Islet of Langerhans (tissue), 1 donor: ENCODE measurements at regions not wholly inside any gene's neighbourhood (a gene's known extent, or its start where the extent isn't known, plus 50 kb on each side); places are given as distances from the start of the nearest gene placed in this dataset.

Experiments
- FAIRE-seq: peaks from one replicate; lab custom pipeline; 2011; peaks lifted over from hg19 to GRCh38; lab: Jason Lieb, UNC

DNA sequence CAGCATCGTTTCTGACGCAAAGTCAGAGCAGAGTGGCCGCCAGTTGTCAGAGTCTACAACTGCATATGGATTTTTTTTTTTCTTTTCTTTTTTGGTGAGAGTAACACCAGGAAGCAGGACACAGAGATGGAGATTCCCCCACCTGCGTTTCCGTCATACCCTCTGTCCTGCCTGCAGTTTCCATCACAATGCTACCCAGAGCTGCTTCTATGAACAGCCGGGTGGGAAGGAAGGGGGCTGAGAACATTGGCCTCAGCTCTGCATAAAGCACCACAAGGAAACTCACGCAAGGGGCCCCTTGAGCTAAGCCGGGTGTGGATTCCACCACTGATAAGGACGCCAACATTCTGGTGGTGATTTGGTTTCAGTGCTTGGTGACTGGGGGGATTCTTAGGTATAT is 183.5 kb upstream of the AFDN start:
- FAIRE-seq: no peak

DNA sequence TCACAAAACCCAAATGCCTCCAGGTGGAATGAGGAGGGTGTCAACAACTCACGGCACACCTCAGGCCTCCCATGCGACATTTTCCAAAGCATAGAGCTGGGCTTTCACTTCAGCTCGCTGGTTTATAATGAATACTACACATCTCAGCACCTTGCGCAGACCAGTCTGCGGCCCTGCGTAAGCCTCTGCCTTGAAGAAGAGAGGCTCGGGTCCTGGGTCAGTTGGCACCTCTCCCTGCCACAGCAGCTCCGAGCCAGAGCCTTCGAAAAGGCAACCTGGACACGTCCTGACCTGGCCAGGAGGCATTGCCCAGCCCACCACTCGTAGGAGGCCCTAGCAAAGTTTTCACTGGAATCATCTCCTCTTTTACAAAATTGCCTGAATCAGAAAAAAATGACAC is 183.0 kb upstream of the AFDN start:
- no peak for FAIRE-seq

DNA sequence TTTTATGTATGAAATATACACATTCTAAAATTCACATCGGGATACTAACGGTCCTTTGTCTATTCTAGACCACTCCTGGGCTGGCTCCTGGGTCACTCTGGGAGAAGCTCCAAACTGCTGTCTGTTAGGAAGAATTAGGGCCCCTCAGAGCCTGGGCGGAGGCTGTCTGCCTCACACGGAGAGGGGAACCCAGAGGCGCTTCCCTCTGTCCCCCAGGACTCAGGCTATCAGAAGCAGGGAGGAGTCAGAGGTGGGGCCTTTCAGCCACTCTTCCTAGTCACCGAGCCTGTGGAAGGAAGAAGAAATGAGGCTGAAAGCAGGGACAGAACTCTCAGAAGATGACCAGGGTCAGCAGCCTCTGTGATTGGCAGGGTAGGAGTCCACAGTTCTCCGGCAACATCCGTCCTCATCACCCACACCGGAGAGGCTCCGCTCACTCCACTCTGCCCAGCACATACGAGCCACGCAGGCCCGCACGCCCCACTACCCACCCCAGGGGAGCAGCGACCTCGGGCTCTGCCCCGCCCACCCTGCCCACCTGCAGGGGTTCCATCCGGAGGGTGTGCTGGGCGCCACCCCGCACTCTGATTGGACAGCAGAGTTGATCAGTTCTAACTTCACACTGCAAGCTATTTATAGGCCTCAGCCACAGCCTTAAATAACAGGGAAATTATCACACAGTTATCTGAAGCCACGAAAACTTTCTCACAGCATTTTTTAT is 182.1 kb upstream of the AFDN start:
- no peak for FAIRE-seq

DNA sequence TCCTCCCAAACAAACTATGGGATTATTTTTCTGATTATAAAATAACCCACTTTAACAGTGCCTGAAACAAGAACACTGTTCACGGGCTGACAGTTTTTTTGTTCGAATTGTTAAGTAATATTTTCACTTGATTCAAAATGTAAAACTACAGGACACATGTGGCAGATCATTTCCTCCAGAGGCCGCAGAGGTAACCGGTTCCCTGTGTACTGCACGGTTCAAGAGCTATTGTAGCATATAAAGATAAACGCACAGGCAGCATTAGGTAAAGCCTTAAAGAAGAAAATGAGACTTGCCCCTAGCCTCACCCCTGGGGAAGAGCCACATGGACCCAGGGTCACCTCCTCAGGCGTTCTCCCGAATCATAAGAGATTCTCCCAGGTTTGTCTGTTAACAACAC is 181.3 kb upstream of the AFDN start:
- no peak for FAIRE-seq

DNA sequence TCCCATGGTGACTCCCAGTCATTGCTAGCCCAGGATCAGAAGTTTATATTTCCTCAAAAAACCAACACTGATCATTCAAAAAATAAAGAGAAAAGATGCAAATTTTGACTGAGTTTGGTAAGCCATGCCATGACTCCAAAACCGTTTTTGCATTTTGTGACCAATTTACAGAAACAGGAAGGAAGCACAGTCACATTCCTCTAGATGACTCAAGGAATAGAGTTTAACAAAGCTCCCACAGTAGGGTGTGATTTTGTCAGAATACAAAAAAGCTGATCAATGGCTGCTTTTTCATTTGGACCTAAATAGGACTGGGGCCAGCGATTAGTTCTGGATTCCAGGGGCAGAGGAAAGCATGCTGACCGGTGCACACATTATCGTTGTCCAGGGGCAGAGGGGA is 179.4 kb upstream of the AFDN start:
- FAIRE-seq: no peak

DNA sequence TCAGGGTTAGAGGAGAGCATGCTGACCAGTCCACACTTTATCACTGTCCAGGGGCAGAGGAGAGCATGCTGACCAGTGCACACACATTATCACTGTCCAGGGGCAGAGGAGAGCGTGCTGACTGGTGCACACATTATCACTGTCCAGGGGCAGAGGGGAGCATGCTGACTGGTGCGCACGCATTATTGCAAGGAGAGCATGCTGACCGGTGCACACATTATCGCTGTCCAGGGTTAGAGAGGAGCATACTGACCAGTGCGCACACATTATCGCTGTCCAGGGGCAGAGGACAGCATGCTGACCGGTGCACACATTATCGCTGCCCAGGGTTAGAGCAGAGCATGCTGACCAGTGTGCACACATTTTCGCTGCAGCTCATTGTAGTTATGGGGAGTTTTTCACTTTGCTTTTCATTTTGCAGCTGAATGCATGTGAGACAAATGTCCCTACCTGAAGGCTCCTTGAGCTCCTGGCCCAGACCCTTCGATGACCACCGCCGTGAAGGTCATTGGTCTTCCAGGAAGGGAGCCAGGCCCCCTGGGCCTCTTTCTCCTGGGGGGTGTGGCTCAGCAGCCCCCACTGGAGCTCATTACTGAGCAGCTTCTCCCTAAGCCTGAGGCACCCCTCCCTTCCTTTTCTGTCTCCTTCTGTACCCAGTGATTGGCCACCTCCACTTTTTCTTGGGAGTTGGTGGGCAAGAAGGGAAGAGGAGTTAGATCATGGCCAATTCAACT is 178.8 kb upstream of the AFDN start:
- FAIRE-seq: no peak

DNA sequence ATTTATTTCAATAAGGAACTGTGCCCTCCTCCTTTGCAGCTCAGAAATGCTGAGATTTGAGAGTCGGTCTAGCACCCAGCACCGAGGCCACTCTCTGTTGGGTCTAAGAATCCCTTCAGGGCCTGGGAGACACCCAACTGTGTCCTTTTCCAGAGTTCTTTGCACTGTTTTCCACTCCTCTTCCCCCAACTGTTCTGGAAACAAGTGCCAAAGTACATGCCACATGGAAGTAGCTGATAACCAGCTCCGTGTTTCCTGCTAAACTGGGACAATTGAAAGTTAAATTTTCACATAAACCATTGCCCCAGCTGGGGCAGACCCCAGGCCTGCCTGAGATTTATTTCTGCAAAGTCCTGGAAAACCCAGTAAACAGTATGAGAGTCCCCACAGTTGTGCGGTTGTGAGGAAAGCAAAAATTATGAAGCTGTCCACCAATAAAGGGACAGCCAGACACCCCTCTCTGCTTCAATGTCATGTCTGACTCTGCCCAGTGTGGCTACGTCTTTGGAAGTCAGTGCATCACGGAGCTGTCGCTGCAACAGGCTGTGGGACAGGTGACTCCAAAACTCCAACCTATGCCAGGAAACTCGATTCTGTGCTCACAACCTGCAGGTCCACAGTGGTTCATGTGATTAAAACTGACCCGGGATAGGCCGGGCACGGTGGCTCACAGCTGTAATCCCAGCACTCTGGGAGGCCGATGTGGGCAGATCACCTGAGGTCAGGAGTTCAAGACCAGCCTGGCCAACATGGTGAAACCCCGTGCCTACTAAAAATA is 178.0 kb upstream of the AFDN start:
- no peak for FAIRE-seq

DNA sequence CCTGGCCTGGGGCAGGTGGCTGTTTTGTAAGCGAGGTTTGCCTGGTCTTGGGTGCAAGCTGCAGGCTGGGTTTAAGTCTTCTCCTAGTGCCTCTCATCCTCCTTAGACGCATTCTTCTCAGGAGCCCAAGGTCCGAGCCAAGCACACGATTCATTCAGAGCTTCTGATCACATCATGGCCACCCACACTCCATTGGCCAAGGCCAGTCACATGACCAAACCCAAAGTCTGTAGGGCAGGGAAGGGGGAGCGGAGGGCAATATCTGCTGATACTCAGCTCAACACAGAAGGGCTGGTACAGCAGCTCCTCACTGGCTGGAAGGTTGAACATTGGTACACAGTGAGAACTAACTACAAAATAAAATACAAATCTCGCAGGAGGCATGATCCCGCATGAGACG is 177.2 kb upstream of the AFDN start:
- FAIRE-seq: no peak

DNA sequence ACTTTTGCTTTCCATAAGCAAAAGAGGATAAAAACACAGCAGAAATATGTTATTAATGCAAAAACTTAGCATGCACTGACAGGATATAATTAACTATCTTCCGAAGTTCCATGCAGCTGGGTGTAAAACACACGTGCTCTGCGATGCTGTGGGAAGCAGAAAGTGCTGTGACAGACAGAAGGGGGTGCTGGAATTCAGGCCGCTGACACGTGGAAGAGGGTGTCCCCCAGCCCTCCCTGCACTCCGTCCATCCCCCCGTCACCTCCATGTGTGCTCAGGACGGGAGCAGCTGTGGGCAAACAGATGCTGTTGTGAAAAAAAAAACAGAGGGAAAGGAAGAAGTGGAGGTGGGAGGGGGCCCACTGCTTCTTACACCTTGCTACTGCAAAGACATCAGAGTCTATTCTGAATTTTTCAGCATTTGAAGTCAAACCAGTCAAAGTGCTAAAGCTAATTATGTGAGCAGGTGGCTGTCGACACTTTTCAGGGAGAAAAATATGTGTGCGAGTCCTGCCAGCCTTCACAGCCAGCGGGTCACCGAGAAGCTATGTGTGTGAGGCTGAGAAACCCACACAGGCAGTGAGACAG is 175.9 kb upstream of the AFDN start:
- FAIRE-seq: no peak

DNA sequence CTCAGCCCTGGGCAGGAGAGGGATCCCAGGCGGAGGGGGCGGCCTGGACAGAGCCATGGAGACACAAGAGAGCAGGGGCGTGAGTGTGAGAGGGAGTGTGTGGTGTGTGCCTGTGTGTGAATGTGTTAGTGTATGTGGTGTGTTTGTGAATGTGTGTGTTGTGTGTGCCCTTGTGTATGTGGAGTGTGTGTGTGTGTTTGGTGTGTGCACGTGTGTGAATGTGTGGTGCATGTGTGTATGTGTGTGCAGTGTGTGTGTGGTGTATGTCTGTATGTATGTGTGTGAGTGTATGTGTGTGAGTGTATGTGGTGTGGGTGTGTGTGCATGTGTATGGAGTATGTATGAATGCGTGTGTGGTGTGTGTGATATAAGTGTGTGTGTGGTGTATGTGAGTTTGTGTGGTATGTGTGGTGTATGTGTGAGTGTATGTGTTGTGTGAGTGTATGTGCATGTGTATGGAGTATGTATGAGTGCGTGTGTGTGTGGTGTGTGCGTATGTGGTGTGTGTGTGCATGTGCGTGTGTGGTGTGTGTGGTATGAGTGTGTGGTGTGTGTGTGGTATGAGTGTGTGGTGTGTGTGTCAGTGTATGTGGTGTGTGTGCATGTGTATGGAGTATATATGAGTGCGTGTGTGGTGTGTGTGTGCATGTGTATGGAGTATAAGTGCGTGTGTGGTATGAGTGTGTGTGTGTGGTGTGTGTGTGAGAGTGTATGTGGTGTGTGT is 175.2 kb upstream of the AFDN start:
- FAIRE-seq: no peak

DNA sequence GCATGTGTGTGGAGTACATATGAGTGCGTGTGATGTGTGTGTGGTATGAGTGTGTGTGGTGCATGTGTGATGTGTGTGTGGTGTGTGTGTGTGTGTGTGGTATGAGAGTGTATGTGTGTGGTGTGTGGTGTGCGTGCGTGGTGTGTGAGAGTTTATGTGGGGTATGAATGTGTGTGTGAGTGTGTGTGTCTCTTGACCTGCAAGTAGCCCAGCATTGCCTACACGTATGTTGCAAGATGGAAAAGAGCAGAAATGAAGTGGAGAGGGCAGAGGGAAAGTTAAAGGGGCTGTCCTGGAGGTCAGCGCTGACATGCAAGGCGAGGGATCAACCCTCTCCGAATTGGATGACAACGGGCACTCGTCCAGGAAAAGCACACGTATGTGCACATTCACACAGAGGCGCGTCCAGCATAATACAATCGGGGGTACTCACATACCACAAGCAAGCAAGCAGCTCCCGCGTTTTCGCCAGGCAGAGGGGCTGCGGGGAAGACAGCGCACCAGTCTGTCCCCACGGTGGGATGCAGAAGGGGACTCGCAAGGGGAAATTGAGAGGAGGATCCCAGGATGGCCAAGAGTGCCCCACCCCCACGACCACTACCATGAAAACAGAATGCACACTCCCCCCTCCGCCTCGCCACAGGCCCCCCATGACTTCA is 174.5 kb upstream of the AFDN start:
- no peak for FAIRE-seq

DNA sequence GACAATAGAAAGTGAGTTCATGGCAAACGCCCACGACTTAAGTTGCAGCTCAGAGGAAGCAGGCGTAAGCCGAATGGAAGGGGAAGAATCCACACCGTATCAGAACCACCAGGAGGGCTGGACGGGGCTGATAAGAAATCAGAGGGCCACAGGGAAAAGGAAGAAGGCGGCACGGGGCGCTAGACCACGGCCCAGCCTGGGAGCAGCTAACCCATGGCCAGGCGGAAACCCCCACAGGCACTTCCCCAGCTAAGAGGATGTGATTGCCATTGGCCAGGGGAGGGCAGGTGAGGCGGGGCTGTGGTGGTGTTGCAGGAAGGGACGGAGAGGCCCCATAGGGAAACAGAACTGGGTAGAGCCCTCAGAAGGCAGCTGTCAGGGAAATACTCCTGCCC is 174.0 kb upstream of the AFDN start:
- no peak for FAIRE-seq

DNA sequence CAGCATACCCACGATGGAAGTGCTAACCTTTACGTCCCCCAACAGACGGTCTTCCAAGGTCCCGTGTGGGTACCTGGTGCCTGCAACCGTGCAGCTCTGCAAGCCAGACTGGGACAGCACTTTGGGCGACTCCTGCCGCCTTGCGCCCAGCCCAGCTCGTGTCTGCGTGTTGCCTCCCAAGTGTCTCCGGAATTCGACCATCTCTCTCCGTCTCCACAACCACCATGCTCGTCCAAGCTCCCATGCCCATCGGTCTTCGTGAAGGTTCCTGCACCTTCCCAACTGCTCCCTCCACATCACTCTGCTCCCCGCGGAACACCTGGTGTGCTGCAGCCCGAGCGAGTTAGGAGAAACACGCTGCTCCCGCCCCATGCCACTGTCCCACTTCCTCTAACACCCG is 173.2 kb upstream of the AFDN start:
- no peak for FAIRE-seq

DNA sequence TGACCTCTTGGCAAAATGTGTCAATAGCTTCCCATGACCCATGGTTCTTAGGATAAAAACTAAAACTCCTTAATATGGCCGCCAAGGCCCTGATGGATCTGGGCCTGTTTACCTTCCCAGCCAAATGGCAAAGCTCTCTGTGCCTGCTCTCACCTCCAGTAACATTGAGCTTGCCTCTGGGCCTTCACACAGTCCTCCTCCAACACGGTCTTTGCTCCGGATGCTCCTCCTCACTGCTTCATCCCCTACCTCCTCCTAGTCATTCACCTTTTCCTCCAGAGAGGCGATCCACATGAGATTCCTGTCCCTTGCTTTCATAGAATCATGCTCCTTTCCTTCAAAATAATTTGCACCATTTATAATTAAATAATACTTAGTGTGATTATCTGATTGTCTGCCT is 172.3 kb upstream of the AFDN start:
- no peak for FAIRE-seq

DNA sequence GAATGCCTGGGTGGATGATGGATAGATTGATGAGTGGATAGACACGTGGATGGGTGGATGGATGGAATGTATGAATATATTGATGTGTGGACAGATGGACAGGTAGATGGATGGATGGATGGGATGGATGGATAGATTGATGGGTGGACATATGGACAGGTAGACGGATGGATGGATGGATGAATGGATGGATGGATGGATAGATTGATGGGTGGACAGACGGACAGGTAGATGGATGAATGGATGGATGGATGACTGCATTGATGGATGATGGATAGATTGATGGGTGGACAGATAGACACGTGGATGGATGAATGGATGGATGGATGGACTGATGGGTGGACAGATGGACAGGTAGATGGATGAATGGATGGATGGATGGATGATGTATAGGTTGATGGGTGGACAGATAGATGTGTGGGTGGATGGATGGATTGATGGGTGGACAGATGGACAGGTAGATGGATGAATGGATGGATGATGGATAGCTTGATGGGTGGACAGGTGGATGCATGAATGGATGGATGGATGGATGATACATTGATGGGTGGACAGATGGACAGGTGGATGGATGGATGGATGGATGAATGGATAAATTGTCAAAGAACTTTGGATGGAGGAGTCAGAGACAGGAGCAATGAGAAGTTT is 171.4 kb upstream of the AFDN start:
- no peak for FAIRE-seq

DNA sequence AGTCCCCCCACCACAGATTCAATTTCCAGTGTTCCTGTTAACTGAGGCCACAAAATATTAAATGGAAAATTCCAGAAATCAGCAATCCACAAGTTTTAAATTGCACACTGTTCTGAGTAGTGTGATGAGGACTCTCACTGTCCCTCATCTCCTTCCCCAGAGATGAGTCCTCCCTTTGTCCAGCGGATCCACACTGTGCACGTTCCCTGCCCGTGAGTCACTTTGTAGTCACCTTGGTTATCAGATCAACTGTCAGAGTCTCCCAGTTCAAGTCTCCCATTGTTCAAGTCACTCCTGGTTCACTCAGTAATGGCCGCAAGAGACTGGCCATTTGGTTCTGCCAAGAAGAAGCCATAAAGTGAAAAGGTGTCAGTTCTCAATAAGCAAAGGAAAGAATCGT is 168.6 kb upstream of the AFDN start:
- FAIRE-seq: no peak

DNA sequence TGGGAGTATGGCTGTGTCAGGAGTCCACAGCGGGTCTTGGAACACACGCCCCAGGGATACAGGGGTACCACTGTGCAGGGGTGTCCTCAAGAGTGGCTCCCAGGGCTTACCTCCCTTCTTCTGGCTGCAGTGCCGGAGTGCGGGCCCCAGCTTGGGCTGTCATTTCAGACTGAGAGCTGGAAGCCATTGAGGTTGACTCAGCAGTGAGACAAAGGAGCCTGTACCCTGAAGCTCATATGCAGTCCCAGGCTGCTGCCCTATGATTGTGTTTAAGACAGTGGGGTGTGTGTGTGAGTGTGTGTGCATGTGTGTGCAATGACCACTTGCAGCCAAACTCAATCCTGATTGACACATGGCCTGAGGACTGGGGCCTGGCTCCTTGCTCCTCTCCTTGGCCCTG is 167.7 kb upstream of the AFDN start:
- FAIRE-seq: no peak

DNA sequence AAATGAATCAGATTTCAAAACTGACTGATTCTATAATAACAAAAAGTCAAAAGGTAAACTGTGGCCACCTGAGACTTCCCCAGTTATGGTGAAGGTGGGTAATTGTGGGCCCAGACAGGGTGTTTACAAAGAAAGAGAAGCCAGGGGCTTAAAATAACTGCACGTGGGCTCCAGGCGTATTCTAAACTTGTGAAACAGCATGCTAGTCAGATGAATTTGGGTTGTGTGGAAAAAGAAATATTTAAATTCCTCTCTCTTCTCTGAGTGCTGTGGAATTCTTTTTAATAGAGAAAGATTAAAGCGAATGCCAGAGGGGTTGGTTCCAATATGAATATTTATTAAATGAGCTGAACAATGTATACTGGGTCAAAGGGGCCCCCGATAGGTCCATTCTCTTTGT is 166.3 kb upstream of the AFDN start:
- no peak for FAIRE-seq

DNA sequence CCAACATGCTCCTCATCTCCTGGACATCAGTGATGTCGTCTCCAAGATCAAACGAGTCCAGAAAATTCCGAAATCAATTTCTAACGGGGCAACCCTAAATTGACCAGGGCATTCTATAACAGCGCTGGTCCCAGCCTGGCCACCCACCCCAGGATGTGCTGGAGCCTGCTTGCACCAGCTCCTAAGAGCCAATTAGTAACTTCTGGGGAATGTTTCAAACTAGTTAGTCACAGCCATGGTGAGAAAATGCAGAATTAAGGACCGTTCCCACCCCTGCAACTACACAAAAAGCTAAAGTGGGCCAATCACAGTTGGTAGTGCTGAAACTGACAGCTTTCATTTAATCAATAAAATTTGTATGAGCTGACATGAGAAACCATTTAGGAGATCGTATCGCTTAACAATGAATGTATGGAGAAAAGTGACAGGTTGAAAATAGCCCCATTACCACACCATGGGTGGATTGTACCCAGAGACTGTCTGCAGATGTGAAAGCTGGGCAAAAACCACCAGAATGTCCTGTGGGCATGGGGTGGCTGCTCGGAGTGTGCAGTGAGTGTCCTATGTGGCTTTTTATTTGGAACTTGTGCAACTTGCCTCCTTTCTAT is 165.7 kb upstream of the AFDN start:
- FAIRE-seq: no peak

DNA sequence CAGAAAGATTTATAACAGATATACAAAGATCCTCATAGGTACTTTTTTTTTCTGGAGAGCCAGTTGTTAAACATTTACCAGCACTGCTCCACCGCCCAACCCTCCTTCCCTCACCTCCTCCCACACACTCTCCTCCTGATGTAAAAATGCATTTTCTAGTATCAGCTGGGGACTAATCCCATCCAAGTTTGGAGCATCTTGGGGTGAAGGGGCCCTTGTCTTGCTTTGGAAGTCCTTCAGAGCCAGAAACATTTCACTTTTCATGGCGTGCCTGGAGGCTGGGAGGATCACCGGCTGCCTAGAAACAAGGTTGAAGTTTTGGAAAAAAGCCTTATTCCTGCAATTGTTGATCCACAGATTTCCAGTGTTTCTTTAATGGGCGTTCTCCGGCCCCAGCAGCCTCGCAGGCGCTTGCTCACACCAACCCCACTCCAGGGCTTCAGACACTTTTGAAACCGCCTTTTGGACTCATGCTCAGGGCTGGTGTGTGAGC is 165.1 kb upstream of the AFDN start:
- FAIRE-seq: no peak
